Inflammatory macrophage treated with lipopolysaccharide for 1 hour (primary cell): ENCODE measurements at regions not wholly inside any gene's neighbourhood (a gene's known extent, or its start where the extent isn't known, plus 50 kb on each side); places are given as distances from the start of the nearest gene placed in this dataset.

ENCODE experiments used
- DNase-seq, 2 donors: peaks; one replicate each; pipeline ENCODE4 v3.0.0-alpha.2; 2020 to 2022

DNA sequence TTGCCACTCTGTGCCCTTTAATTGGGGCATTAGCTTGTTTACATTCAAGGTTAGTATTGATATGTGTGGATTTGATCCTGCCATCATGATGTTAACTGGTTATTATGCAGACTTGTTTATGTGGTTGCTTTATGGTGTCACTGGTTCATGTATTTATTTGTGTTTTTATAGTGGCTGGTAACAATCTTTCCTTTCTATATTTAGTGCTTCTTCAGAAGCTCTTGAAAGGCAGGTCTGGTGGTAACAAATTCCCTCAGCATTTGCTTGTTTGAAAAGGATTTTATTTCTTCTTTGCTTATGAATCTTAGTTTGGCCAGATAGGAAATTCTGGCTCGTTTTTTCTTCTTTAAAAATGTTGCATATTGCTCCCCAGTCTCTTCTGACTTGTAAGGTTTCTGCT is 215.4 kb downstream of the ZC3H11B start:
- DNase-seq = no peak

DNA sequence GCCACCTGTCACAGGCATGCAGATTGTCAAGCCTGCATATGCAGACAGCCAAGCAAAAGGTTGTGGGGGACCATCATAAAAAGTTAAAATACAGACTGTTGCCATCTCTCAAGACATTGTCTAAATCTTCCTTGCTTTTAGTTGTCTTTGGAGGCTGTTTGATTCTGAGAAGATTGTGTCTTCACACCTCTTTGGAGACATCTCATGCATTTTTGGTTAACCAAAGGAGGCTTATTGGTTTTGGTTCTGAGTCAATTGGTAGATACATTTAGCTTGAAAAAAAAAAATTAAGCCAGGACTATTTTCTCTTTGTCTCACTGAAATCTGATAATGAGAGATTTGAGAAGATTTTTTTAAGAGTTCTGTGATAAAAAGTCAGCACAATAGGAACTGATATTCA is 217.6 kb downstream of the LYPLAL1 start:
- no peak for DNase-seq

DNA sequence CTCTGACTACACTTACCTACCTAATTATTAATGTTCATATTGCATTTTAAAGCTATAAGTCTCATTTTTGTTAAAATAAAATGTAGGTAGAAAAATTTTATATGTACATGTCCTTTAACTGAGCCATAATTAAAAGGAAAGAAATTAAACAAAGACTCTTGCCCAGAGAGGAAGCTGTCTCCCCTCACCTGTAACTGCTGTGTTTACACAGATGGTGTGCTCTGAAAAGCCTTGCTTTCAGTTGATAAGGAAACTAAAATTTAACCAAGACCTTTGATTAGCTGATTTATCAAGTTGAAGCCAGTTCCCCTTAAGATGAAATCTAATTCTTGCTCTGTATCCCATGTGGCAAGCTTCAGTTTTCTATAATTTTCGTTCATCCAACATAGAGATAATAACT is 213.5 kb downstream of the LYPLAL1 start:
- DNase-seq = no peak

DNA sequence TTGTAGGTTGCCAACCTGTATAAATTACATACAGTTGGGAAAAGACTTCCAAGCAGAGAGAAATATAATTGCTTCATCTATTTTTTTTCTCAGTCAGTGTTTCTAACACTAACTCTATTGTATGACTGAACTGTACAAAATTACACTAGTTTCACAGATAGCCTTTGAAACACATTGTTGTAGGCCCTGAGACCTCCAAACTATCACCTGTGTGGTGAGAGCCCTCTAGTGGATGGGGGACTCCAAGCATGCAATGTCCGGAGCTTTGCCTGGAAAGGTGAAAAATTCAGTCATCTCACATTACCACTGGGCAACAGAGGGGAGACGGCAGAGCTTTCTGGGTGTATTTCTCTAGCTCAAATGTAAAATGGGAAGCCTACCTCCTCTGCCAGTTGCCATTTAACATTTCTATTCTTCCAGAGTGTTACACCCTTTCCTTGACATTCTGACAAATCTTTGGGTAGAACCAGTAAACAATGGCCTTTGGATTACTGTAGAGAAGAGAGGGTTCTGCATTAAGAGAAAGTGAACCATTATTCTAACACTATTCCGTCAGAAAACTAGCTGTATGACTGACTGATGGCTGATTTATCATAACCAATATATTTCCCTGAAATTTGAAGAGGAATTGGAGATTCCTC is 212.2 kb downstream of the LYPLAL1 start:
- peak; percentile 5 to 10 for DNase-seq

DNA sequence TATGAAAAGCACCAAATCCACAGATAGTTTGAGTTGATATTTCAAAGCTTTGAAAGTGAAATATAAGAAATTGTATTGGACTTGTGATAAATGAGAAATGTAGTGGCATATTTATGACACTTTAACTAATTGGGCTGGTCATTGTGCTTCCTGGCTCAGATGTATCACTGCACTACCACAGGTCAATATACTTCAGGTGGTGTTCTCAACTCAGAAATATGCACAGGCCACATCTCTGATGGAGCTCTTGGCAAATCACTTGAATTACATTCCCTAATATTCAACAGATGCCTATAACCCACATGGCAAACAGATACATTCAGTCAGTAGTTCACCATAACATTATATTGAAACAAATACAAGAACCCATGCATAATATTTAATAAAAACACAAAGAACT is 209.6 kb downstream of the LYPLAL1 start:
- no peak for DNase-seq

DNA sequence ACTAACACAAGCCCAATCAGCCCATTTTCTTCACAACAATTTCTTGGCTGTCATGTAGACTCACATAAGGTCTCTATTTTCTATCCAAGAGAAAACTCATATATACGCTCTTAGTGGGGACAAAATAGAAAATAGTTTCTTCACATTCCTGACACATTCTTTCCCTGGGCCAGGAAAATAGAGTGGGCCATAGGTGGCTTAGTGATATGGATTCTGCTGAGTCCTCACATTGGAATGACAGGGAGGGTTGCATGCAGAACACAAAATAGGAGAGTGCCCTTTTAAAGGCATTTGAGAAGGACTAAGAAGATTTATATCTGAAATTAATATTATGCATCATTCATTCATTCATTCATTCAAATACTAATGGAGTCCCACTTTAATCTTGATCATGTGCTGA is 207.7 kb downstream of the LYPLAL1 start:
- DNase-seq = no peak

DNA sequence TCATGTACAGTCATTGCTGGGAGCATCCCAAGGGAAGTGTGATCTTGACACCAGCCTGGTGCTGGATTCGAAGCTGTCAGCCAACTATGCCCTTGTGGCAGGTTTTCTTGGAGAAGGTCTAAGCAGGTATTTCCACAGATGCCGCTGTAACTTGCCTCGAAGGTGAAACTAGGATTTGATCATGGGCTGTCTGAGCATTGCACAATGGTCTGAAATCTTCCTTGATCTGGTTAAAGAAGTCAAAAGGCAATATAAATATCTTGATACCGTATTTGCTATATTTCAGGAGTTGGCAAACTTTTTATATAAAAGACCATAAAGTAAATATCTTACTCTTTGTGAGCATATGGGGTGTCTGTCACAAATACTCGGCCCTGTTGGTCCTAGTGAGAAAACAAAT is 206.8 kb downstream of the LYPLAL1 start:
- DNase-seq = no peak

DNA sequence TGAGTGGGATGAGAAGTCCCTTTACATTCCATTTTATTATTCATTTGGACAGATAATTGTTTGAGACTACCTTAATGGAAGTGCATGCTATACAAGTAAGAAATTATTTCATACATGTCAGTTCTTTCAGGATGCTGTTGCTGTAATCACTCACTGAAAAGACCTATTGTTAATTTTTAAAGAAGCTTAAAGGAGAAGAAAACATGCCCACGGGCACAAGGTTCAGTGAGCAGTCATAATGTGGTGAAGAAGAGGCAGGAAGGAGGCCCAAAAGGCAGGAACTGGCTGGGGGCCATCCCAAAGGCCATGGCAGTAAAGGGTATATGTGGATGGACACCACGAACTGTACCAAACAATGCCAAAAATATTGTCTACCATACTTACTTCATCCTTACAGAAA is 206.0 kb downstream of the LYPLAL1 start:
- no peak for DNase-seq

DNA sequence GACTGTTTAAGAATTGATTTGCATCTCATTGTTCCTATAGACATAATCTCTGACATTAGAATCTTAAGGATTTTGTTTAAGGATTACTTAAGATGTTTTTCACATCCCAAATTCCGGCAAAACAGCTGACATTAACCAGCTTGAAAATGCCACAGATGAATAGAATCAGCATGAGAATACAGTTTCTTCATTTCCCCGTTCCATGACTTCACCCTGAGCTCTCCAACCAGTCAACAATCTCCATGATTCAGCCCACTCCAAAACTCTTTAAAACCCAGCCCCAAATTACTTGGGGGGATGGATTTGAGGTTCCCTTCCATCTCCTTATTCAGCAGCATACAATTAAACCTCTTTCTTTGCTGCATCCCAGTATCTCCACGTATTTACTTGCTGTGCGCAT is 201.0 kb downstream of the LYPLAL1 start:
- no peak for DNase-seq

DNA sequence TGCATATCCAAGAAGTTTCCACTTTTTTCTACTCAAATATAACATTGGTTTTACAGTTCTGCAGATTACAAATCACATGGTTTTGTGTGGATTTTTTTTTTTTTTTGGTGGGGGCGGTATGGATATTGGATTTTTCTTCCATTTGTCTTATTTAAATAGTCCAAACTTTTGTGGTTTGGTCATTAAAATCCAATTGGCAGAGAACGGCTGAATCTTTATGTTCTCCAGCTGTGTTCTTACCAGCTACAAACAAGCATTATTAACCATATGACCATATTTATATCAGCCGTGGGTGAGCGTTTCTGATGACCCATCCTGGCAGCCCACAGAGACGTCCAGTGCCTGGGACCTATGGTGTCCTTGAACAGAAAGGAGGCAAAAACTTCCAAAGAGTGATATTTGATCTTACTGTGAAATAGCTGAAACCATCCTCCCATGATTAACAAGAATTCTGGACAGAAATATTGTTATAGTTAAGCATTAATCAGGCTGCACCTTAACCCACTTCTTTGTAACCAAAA is 200.4 kb downstream of the LYPLAL1 start:
- DNase-seq = no peak

DNA sequence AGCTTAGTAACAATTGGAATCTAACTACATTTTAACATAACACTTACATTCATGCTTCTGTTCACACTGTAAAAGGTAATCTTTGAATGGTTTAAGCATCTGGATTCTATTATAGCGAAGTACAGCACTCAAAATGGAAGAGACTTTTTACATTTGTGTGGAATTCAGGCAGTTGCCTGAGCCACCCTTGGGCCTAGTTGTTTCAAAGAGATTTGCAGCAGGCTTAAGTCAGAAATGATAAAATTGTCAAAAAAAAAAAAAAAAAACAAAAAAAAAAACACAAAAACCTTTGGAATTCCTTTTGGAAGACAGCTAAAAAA is 199.9 kb downstream of the LYPLAL1 start:
- no peak for DNase-seq

DNA sequence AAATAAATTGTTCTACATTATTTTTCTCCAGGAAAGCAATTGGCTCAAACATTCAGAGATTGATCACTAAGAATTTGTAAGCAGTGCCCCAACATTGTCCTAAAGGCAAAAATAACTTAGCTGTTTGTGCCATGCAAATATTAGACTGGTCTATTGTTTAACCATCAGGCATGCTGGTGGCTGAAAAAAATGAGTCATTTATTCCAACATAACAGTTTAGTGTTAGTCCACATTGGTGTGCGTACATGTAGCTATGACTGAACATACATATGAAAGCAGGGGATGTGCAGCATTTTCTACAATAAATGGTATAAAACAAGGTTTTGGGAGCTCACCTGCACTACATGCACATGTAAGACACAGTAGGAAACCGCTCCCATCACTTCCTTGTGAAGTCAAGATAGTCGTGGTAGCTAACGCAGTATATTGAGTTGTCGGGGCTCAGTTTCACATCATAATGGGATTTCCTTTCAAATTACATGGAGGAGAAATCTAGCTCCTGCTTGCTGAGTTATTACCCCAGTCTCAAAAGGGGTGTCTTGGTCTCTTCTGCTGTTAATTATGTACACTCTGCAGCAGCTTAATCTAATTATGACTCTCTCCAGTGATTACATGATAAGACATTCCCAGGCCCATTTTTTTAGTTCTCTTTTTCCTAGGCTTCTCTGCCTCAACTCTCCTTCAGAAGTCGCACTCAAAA is 199.4 kb downstream of the LYPLAL1 start:
- no peak for DNase-seq

DNA sequence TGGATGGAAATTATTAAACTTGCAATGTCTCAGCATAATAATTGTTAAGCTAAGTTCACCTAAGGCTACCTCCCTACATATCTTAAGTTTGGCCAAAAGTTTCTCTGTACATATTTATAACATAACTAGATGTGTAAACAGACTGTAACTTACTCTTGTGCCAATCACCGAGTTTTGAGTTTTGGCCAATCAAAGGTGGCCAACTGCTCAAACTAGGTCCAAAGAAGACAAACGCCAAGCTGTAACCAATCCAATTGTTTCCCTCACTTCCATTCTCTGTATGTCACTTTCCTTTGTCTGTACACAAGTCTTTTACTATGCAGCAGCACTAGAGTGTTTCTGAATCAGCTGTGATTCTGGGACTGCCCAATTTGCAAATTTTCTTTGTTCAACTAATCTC is 197.8 kb downstream of the LYPLAL1 start:
- DNase-seq = no peak

DNA sequence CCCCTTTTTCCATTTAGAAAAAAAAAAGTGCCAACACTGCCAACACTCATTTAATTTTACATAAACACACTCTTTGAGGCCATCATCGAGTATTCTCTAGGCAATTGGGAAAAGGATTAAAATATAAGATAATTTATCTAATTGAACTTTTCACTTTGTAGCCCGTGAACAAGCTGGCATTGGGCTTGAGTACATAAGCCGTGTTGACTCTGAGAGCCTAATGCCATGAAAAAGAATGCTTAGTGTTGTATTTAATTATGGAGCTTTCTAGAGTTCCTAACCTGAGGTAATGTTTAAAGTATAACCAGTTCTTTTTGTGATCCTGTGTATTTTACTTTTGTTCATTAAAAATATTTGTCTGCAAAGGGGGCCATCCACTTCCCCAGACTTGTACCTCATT is 193.8 kb downstream of the LYPLAL1 start:
- DNase-seq = no peak

DNA sequence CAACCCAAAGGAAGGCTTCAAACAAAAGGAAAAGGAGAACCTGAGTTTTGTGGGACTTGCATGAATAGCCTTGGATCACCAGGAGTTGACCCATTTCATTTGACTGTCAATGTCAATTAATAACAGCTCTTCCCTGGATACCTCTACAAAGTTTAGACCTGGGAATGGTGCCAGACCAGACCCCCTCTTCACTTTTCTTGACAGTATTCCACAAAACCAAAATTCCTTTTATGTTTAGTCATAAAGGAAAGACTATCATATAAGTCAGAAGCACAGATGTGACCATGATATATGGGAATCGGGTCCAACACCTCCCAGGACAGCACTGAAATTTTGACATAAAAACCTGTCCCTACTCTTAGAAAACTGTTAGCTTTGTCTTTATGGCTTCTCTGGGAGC is 191.8 kb downstream of the LYPLAL1 start:
- DNase-seq = no peak

DNA sequence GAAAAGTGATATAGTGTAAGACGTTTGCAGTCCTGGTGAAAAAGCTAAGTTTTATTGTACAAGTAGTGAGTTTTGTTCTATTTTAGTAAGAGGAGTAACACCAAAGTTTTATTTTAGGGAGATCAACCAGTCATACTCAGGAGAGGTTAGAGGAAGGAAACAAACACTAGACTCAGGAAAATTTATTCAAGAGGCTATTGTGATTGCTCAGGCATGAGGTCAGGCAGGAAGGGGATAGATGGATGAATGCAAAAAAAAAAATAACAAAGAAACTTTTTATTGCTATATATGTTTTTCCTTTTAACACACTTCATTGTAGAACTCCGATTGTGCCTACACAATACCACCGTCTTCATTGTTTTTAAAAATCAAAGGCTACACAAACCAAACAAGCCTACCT is 189.0 kb downstream of the LYPLAL1 start:
- no peak for DNase-seq

DNA sequence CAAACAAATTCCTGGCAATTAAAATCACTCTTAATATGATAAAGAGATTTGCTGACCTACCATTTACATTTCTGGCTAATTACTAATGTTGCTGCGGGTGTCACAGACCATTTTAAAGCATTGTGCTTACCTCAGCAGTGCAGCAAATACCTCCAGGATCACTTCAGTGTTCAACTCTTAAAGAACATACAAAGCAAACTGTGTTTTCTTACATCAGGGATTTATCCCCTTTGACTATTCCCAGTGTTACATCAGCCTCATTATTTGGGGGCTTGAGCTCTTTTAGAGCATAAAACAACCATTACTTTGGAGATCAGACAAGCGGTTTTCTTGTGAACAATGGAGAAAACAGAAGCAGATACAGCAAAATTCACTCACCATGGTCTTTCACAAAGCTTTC is 185.4 kb downstream of the LYPLAL1 start:
- no peak for DNase-seq

DNA sequence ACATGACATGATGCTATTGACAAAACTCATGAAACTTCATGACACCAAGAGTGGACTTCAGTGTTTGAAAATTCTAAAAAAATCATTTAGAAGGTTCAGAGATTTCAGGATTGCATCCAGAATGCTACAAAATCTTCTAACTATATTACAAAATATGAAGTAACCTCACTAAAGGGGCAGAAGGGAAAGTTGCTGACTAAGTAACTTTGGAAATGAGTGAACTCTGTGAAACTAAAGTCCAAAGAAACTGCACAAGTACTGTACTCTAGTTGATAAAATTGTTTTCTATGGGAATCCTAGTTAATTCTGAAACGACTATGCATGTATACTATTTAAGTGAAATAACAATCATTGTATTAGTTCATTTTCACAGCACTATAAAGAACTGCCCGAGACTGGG is 184.4 kb downstream of the LYPLAL1 start:
- no peak for DNase-seq

DNA sequence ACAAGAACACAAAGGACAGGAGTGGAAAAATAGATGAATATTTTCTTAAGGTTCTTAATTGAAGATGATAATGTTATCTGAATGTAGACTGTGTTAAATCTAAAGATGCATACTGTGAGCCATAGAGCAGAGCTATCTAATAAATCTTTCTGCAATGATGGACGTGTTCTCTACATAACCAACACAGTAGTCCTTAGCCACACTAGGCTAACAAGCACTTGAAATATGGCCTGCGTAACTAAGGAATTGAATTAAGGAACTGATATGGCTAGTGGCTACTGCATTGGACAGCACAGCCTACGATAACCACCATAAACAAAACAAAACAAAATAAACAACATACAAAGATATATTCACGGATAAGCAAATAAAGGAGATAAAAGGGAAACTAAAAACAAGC is 181.3 kb downstream of the LYPLAL1 start:
- no peak for DNase-seq

DNA sequence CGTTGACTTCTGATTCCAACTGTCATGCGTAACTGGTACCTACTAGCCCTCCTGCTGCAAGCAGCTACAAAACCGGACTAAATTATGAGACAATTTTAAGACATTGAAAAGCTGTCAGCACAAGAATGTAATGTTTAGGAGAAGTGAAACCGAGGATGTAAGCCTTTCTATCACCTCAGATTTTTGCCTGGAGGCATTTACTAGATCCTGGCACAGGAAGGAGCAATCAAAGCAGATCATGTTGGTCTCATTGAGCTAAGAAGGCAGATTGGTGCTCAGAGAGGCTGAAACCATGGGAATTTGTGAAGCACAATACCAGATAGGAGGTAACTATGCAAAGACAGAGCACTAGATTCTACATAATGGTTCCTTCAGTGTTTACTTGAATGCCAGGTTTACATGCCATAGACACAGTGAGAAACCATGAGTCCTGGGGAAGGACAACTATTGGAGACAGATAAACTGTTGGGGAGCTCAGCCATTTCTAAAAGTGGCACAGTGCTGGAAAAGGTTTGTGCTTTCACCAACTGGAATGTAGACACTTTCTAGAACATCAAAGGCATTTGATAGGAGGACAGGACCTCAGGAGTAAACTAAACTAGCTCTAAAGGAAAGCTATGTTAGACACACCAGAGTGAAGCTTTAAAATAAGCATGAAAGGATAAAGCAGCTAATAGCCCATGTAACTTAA is 179.4 kb downstream of the LYPLAL1 start:
- no peak for DNase-seq

DNA sequence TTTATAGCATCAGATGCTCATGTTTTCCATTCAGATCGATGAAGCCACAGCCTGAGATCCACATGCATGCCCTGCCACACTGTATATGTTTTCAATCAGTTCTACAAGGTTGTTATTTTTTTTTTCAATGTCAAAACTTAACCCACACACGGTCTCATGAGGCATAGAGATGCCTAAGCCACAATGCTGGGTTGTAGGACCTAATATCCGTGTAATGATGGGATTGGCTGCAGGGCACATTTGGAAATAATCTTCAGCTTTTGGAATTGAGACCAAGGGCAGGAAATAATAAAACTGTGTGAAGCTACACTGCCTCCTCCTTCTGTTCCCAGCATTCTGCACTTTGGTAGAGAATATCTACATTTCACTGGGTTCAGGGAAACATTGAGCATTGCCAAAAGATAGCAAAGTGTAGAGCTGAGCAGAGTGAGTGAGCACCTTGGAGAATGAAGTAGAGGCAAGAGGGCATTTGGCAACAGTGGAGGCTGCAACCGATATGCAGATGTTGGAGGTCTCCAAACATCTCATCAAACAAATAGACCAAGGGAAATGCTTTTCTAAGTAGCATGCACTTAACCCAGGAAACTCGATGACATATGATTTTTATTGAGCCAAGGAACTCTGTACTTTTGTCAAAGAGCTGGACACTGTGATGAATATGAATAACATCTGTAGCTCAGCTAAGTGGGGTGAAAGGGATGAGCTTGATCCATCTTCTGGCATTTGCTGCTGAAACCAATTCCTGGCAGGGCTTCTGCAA is 176.7 kb downstream of the LYPLAL1 start:
- no peak for DNase-seq

DNA sequence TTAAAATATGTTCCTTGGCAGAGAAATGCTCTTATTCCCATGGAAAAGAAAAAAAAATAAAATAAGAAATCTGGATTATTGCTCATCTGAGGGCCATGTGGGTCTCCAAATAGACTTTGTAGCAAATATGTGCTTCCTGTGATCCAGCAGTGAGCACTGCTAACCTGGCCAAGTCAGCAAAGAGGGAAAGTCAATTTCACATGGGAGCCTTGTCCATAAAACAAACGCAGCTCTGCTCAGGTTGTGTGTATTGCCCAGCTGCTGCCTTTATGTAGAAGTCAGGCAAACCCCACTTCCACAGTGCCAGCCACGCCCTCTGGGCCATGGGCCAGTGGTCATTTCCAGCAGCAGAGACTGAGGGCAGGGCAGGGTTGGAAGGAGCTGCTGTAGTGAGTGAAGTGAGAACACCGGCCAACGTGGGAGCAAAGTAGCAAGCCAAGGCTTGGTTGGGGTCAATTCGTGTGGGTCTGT is 174.3 kb downstream of the LYPLAL1 start:
- DNase-seq = no peak

DNA sequence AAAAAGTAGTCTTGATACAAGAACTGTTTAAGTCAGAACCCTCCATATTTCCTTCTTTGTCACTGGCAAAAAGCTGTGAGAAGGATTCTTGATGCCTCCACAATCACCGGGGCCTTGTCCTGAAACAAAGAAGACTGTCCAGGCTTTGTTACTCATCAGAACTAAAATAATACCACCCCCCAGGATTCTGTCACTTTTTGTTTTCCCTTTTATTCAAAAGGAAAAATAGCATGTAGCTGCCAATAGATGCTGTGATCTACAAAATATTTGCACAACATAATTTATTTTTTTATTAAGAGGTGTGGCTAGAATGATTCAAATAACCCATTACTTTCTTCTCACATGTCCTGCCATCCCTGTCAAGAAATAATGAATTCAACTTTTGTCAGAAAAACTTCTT is 173.7 kb downstream of the LYPLAL1 start:
- DNase-seq = no peak

DNA sequence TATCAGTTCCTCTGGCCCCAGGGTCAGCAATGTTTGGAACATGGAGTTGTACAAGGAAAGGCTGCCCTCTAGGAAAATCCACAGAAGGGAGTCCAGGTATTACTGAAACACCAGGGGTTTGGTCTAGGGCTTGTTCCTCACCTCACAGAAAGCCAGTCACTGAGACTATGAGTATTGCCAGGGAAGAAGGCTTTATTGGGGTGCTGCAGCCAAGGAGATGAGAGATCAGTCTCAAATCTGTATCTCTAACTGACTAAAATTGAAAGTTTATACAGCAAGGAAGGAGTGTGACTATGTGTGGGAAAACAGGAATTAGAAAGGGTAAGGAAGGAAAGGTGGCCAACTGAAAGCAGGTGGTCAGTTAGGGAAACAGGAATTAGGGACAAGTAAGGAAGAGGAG is 172.3 kb downstream of the LYPLAL1 start:
- no peak for DNase-seq
